HCT116 (cell line): ENCODE measurements at regions not wholly inside any gene's neighbourhood (a gene's known extent, or its start where the extent isn't known, plus 50 kb on each side); places are given as distances from the start of the nearest gene placed in this dataset.

Experiments used
- ATAC-seq: fragments of 200-7000 bp; cut with Tn5 transposase; 2 replicates; pipeline ENCODE4 v1.9.1; 2020; ENCODE audit warnings: mild to moderate bottlenecking, moderate library complexity
- BruUV-seq: library from RNA; stranded (reverse); fragments of 400-500 nt; replicated peaks from 2 replicates; lab custom pipeline; 2021; lab: Mats Ljungman, UMichigan
- CTCF ChIA-PET: fragments of 300-600 bp; sonication (Branson Sonifier 250); formaldehyde crosslinking; loops from one replicate; lab custom pipeline; 2021; ENCODE audit warnings: antibody characterized with exemption; lab: Charles Lee
- POLR2A ChIA-PET: fragments of 300-600, 350-600 bp; sonication (Branson Sonifier 250); formaldehyde crosslinking; loops from one replicate; lab custom pipeline; 2021; ENCODE audit warnings: antibody characterized with exemption; lab: Charles Lee
- RAD21 ChIA-PET, 2 experiments: fragments of 300-600 bp; sonication (Branson Sonifier 250); formaldehyde crosslinking; loops; one replicate each; lab custom pipeline; 2023; ENCODE audit warnings: low total read pairs in 2 of 2; ENCODE audit not compliant: uncharacterized antibody in 2 of 2, unreplicated experiment in 2 of 2, low non-redundant PET in 1 of 2; lab: Charles Lee
- DNase-seq: peaks from one replicate; pipeline ENCODE4 v3.0.0-alpha.2; 2010; ENCODE audit warnings: low read depth, low spot score
- H2AFZ ChIP-seq: fragments of 200-600 bp; shearing (Covaris generic), sonication (generic); 2 replicates; pipeline ENCODE4 v1.6.1; 2017; ENCODE audit warnings: low read depth, mixed run types, mixed read lengths, antibody characterized with exemption, low read length; ENCODE audit not compliant: poor library complexity, severe bottlenecking
- H3K27ac ChIP-seq: 2 replicates; pipeline ENCODE4 v1.5.1; 2012; ENCODE audit warnings: low read depth, low read length
- H3K27me3 ChIP-seq: fragments of 200-600 bp; sonication (generic); 2 replicates; pipeline ENCODE4 v1.6.1; 2016; ENCODE audit warnings: mixed run types, low read length, mixed read lengths; ENCODE audit not compliant: insufficient read depth
- H3K36me3 ChIP-seq, 2 experiments: fragments of 200-500 bp in 1 of 2; fragments of 200-600 bp in 1 of 2; sonication (Bioruptor generic) in 1 of 2; sonication (generic) in 1 of 2; 2 replicates each; pipeline versions ENCODE4 v1.5.1 to v1.6.1; 2014 to 2016; ENCODE audit warnings: low read length in 2 of 2, inconsistent platforms in 1 of 2, mixed read lengths in 1 of 2, mixed run types in 1 of 2; ENCODE audit not compliant: insufficient read depth in 2 of 2, control insufficient read depth in 1 of 2
- H3K4me1 ChIP-seq, 2 experiments: fragments of 200-600 bp in 1 of 2; sonication (generic) in 1 of 2; 2 replicates each; pipeline versions ENCODE4 v1.5.1 to v1.6.1; 2012 to 2017; ENCODE audit warnings: low read length in 2 of 2, inconsistent platforms in 1 of 2, mild to moderate bottlenecking in 1 of 2, mixed read lengths in 1 of 2, mixed run types in 1 of 2, moderate library complexity in 1 of 2; ENCODE audit not compliant: insufficient read depth in 2 of 2, control insufficient read depth in 1 of 2
- H3K4me2 ChIP-seq: fragments of 200-600 bp; sonication (generic); 2 replicates; pipeline ENCODE4 v1.6.1; 2017; ENCODE audit warnings: mixed run types, low read length, mixed read lengths
- H3K4me3 ChIP-seq, 2 experiments: fragments of 200-600 bp in 1 of 2; sonication (generic) in 1 of 2; replicated peaks in 1 of 2; 2 replicates each; pipeline ENCODE4 v1.5.1; 2011 to 2016; ENCODE audit warnings: low read length in 2 of 2, control low read depth in 1 of 2, low read depth in 1 of 2, mild to moderate bottlenecking in 1 of 2, mixed read lengths in 1 of 2, mixed run types in 1 of 2
- H3K79me2 ChIP-seq: fragments of 200-600 bp; sonication (generic); 2 replicates; pipeline ENCODE4 v1.6.1; 2017; ENCODE audit warnings: mild to moderate bottlenecking, mixed run types, low read length, moderate library complexity, mixed read lengths; ENCODE audit not compliant: insufficient read depth
- H3K9ac ChIP-seq: fragments of 200-600 bp; sonication (generic); 2 replicates; pipeline ENCODE4 v1.6.1; 2016; ENCODE audit warnings: low read length, mixed read lengths
- H3K9me2 ChIP-seq: fragments of 200-600 bp; sonication (generic), shearing (Covaris generic); 2 replicates; pipeline ENCODE4 v1.6.1; 2017; ENCODE audit warnings: mixed run types, mild to moderate bottlenecking, moderate library complexity; ENCODE audit not compliant: insufficient read depth
- H3K9me3 ChIP-seq, 2 experiments: fragments of 200-500 bp in 1 of 2; fragments of 200-600 bp in 1 of 2; sonication (Bioruptor generic) in 1 of 2; sonication (generic) in 1 of 2; 2 replicates each; pipeline ENCODE4 v1.6.1; 2014 to 2017; ENCODE audit warnings: low read length in 2 of 2, mixed read lengths in 2 of 2, inconsistent platforms in 1 of 2, low read depth in 1 of 2, mild to moderate bottlenecking in 1 of 2, mixed run types in 1 of 2, moderate library complexity in 1 of 2; ENCODE audit not compliant: control insufficient read depth in 1 of 2, insufficient read depth in 1 of 2
- H4K20me1 ChIP-seq: fragments of 200-600 bp; sonication (generic), shearing (Covaris generic); 2 replicates; pipeline ENCODE4 v1.6.1; 2017; ENCODE audit warnings: mixed run types, mild to moderate bottlenecking, moderate library complexity; ENCODE audit not compliant: insufficient read depth
- ATF3 ChIP-seq: IDR thresholded peaks from 2 replicates; pipeline ENCODE4 v1.6.1; 2012
- CBX3 ChIP-seq: IDR thresholded peaks from 2 replicates; pipeline ENCODE4 v1.6.1; 2012; ENCODE audit warnings: low read depth
- CEBPB ChIP-seq: IDR thresholded peaks from 2 replicates; pipeline ENCODE4 v1.6.1; 2012; ENCODE audit warnings: low read depth
- CTCF ChIP-seq, 3 experiments: fragments of 200-600 bp in 1 of 3; sonication (generic) in 1 of 3; IDR thresholded peaks in 2 of 3; conservative IDR thresholded peaks in 1 of 3; 2 replicates each; pipeline ENCODE4 v1.5.1; 2012 to 2017; ENCODE audit warnings: low read depth in 2 of 3, low read length in 2 of 3, antibody characterized with exemption in 1 of 3, borderline replicate concordance in 1 of 3, control low read depth in 1 of 3, mild to moderate bottlenecking in 1 of 3, mixed read lengths in 1 of 3, mixed run types in 1 of 3, moderate library complexity in 1 of 3; ENCODE audit not compliant: insufficient read depth in 1 of 3
- EGR1 ChIP-seq: IDR thresholded peaks from 2 replicates; pipeline ENCODE4 v1.6.1; 2012; ENCODE audit warnings: low read depth
- ELF1 ChIP-seq: IDR thresholded peaks from 2 replicates; pipeline ENCODE4 v1.6.1; 2012; ENCODE audit warnings: low read depth, borderline replicate concordance
- EZH2 ChIP-seq: fragments of 200-600 bp; sonication (generic); IDR thresholded peaks from 2 replicates; pipeline ENCODE4 v1.6.1; 2017; ENCODE audit warnings: antibody characterized with exemption, mixed run types
- FOSL1 ChIP-seq: IDR thresholded peaks from 2 replicates; pipeline ENCODE4 v1.6.1; 2012; ENCODE audit warnings: low read depth
- JUND ChIP-seq: IDR thresholded peaks from 2 replicates; pipeline ENCODE4 v1.6.1; 2012
- POLR2A ChIP-seq: IDR thresholded peaks from 2 replicates; pipeline ENCODE4 v1.7.0; 2011; ENCODE audit warnings: borderline replicate concordance; ENCODE audit not compliant: insufficient read depth, insufficient read length; ENCODE audit errors: extremely low read depth
- POLR2AphosphoS5 ChIP-seq: IDR thresholded peaks from 2 replicates; pipeline ENCODE4 v1.6.1; 2011; ENCODE audit warnings: mild to moderate bottlenecking, low read depth, low read length, moderate library complexity
- SIN3A ChIP-seq: IDR thresholded peaks from 2 replicates; pipeline ENCODE4 v1.6.1; 2012; ENCODE audit warnings: low read depth
- SP1 ChIP-seq: IDR thresholded peaks from 2 replicates; pipeline ENCODE4 v1.6.1; 2012; ENCODE audit warnings: low read depth
- SRF ChIP-seq: IDR thresholded peaks from 2 replicates; pipeline ENCODE4 v1.6.1; 2012; ENCODE audit warnings: low read depth
- TCF7L2 ChIP-seq: IDR thresholded peaks from 2 replicates; pipeline ENCODE4 v1.7.0; 2011; ENCODE audit warnings: borderline replicate concordance, inconsistent platforms; ENCODE audit not compliant: insufficient read depth, insufficient read length; ENCODE audit errors: extremely low read depth
- ZFX ChIP-seq: fragments of 450-650 bp; IDR thresholded peaks from 2 replicates; pipeline ENCODE4 v1.6.1; 2017
- intact Hi-C: fragments of 100-400 bp; cut with micrococcal nuclease; formaldehyde crosslinking; loops from 2 replicates; pipeline ENCODE4 v1.10.0; 2022
- TF ChIP-seq, protein P1 (sequence below): IDR thresholded peaks from 2 replicates; pipeline ENCODE4 v1.6.1; 2012; ENCODE audit warnings: low read depth

GRCh38 chr4:114458728-114459127 lies 139.9 kb upstream of the UGT8 start:
- Histone ChIP-seq H3K36me3 (no peaks in the 10 kb centered on the region), H3K9me2 (peaks cover 3% of the 10 kb centered on the region; the same call in 1 of the 2 replicates), H3K79me2 (no peaks in the 10 kb centered on the region), H3K4me1 (no peaks in the 10 kb centered on the region), H3K27me3 (no peaks in the 10 kb centered on the region), H3K27ac (no peak overlapping the region), H4K20me1 (no peaks in the 10 kb centered on the region), H3K4me3 (no peak overlapping the region), H3K9ac (no peak overlapping the region), H3K4me2 (no peak overlapping the region), H3K9me3 (no peaks in the 10 kb centered on the region), H2AFZ (no peak overlapping the region)
- ChIA-PET POLR2A (no interaction called here), RAD21 (no interaction called here), CTCF (no interaction called here)
- ATAC-seq, result no peak
- TF ChIP-seq EGR1 (no peak), SP1 (no peak), CBX3 (no peak), CEBPB (no peak), JUND (no peak), TCF7L2 (no peak), EZH2 (no peak), ELF1 (no peak), SIN3A (no peak), POLR2A (no peak), POLR2AphosphoS5 (no peak)
- no TSS peak for BruUV-seq
- no peak for DNase-seq
- intact Hi-C loops, result no loop called here

- H3K27me3 ChIP-seq, result no peaks in the 10 kb centered on the region
- no peak for DNase-seq
- intact Hi-C loops, result no loop called here
- ChIA-PET CTCF (no interaction called here), RAD21 (no interaction called here), POLR2A (no interaction called here)
- H3K9me2 ChIP-seq, result no peaks in the 10 kb centered on the region
- H3K36me3 ChIP-seq, result no peaks in the 10 kb centered on the region
- no peak overlapping the region for H2AFZ ChIP-seq
- no peak overlapping the region for H3K4me3 ChIP-seq
- H3K4me1 ChIP-seq, result no peaks in the 10 kb centered on the region
- no peak overlapping the region for H3K9ac ChIP-seq
- no peak overlapping the region for H3K27ac ChIP-seq
- no peaks in the 10 kb centered on the region for H3K9me3 ChIP-seq
- H3K79me2 ChIP-seq, result no peaks in the 10 kb centered on the region
- ATAC-seq, result no peak
- no peaks in the 10 kb centered on the region; the same call in 1 of the 2 replicates for H4K20me1 ChIP-seq
- BruUV-seq, result no TSS peak
- no peak overlapping the region for H3K4me2 ChIP-seq
- TF ChIP-seq, protein P1, sequence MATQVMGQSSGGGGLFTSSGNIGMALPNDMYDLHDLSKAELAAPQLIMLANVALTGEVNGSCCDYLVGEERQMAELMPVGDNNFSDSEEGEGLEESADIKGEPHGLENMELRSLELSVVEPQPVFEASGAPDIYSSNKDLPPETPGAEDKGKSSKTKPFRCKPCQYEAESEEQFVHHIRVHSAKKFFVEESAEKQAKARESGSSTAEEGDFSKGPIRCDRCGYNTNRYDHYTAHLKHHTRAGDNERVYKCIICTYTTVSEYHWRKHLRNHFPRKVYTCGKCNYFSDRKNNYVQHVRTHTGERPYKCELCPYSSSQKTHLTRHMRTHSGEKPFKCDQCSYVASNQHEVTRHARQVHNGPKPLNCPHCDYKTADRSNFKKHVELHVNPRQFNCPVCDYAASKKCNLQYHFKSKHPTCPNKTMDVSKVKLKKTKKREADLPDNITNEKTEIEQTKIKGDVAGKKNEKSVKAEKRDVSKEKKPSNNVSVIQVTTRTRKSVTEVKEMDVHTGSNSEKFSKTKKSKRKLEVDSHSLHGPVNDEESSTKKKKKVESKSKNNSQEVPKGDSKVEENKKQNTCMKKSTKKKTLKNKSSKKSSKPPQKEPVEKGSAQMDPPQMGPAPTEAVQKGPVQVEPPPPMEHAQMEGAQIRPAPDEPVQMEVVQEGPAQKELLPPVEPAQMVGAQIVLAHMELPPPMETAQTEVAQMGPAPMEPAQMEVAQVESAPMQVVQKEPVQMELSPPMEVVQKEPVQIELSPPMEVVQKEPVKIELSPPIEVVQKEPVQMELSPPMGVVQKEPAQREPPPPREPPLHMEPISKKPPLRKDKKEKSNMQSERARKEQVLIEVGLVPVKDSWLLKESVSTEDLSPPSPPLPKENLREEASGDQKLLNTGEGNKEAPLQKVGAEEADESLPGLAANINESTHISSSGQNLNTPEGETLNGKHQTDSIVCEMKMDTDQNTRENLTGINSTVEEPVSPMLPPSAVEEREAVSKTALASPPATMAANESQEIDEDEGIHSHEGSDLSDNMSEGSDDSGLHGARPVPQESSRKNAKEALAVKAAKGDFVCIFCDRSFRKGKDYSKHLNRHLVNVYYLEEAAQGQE, result no peak
- no peak for TF ChIP-seq ZFX
- TF ChIP-seq JUND, result no peak
- TF ChIP-seq SRF, result no peak
- TF ChIP-seq POLR2A, result no peak
- TF ChIP-seq ELF1, result no peak
- no peak for TF ChIP-seq ATF3
- no peak for TF ChIP-seq FOSL1
- no peak for TF ChIP-seq EZH2
- TF ChIP-seq SP1, result no peak
- no peak for TF ChIP-seq CTCF (IDR thresholded peaks at IDR 0.05 in 2 of 3, conservative IDR thresholded peaks at IDR 0.05 in 1 of 3; ENCODE audit: borderline replicate concordance in 1 of 3, insufficient read depth in 1 of 3, low read depth in 2 of 3, low read length in 2 of 3)
Observed at GRCh38 chr4:114464726-114465272, 133.8 kb upstream of the UGT8 start.
